ENCODE measurements at regions not wholly inside any gene's neighbourhood (a gene's known extent, or its start where the extent isn't known, plus 50 kb on each side); places are given as distances from the start of the nearest gene placed in this dataset.

- no peaks in the 10 kb centered on the region for H3K4me1 ChIP-seq (ENCODE audit: insufficient read depth, low read length)
- peaks cover 3 to 4% of the 10 kb centered on the region in 2 experiments; a peak in 2 of 5 replicates for H3K27me3 ChIP-seq (ENCODE audit: control insufficient read depth in 1 of 2, insufficient read depth in 2 of 2, low read length in 2 of 2)
- H3K4me3 ChIP-seq (replicated peaks in 1 of 3; ENCODE audit: insufficient read depth in 1 of 3, low read depth in 2 of 3, low read length in 3 of 3) = no peak overlapping the region
- 17% methylated on average over 4 of the region's 4 CpGs for WGBS (ENCODE audit: low lambda C conversion rate)
- ATAC-seq (peak; percentile 61; the same call in 1 of the 3 replicates), FAIRE-seq (peak; percentile 28), DNase-seq (ENCODE audit: low spot score) (peak; percentile 46)
- CTCF ChIA-PET (ENCODE audit: low intra/inter-chr PET ratio, low total read pairs) = interaction anchor here (1.2 to 1.8 kb wide), 2 partner anchors 26 to 98 kb away, joined by 4 to 6 read pairs; no protein-coding TSS in a partner anchor
- BruUV-seq (replicated peaks) = no TSS peak
- no peaks in the 10 kb centered on the region for H4K20me1 ChIP-seq (ENCODE audit: insufficient read depth, low read length)
- intact Hi-C loops (cut with micrococcal nuclease; ENCODE audit: unreplicated experiment) = loop anchor here (1.0 kb wide), 1 partner anchor 19 kb away; no protein-coding TSS in a partner anchor
- in situ Hi-C loops (cut with HindIII; ENCODE audit: extremely low pct_ligation_motif_present, low pct_unique_long_range_greater_than_20kb) = no loop called here
- no peak overlapping the region for H2AFZ ChIP-seq (ENCODE audit: low read length)
- TF ChIP-seq MAFF (IDR thresholded peaks at IDR 0.05; ENCODE audit: low read depth, low read length) (peak; percentile 94), MIXL1 (CRISPR knock-in tag; IDR thresholded peaks at IDR 0.05) (peak; percentile 93), GATAD2A (CRISPR knock-in tag; IDR thresholded peaks at IDR 0.05) (no peak), MAFK (conservative IDR thresholded peaks at IDR 0.05 in 1 of 2, IDR thresholded peaks at IDR 0.05 in 1 of 2; ENCODE audit: low read length in 2 of 2) (peak; percentile 96 to 97), CTCF (CRISPR knock-in tag; IDR thresholded peaks at IDR 0.05) (peak; percentile 59)
- POLR2A ChIA-PET = no interaction called here
- H3K9me3 ChIP-seq (ENCODE audit: low read length) = no peaks in the 10 kb centered on the region
- H3K27ac ChIP-seq (ENCODE audit: extremely low read length, insufficient read depth, low read length) = no peak overlapping the region
- H3K36me3 ChIP-seq (replicated peaks in 1 of 2; ENCODE audit: control insufficient read depth in 1 of 2, insufficient read depth in 2 of 2, low read length in 2 of 2) = no peaks in the 10 kb centered on the region
- H3K4me2 ChIP-seq (ENCODE audit: low read depth, low read length) = no peak overlapping the region
- H3K9ac ChIP-seq (ENCODE audit: insufficient read depth, low read depth, low read length) = no peak overlapping the region
- H3K79me2 ChIP-seq (ENCODE audit: insufficient read depth, low read length) = no peaks in the 10 kb centered on the region
These were observed 311.9 kb downstream of the DAD1 start for GRCh38 chr14:22276913-22277816.

Measured in HepG2 (cell line).